ENCODE measurements at regions not wholly inside any gene's neighbourhood (a gene's known extent, or its start where the extent isn't known, plus 50 kb on each side); places are given as distances from the start of the nearest gene placed in this dataset.
"Not testable (repeated sequence)": the region's sequence is repeated elsewhere in the genome, so short reads cannot be mapped to it uniquely, and the experiment has no call there.

DNA sequence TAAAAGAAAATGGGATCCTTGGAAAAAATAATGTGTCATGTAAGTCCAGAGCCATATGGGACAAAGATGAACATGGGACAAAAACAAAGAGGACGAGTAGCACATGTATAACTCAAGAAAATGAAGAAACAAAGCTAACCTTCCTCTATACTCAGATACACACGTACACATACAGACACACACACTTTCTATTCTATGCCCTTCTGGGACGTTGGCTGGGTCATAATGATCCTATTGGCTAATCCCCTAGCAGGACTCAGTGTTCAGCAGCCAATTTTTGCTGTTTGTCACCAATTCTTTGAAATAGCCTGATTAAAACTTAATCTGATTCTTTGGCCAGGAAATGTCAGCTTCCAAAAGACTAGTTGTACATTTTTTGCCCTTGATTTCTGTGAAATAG lies 189.4 kb upstream of the FOXG1 start:
- no peak for DNase-seq

DNA sequence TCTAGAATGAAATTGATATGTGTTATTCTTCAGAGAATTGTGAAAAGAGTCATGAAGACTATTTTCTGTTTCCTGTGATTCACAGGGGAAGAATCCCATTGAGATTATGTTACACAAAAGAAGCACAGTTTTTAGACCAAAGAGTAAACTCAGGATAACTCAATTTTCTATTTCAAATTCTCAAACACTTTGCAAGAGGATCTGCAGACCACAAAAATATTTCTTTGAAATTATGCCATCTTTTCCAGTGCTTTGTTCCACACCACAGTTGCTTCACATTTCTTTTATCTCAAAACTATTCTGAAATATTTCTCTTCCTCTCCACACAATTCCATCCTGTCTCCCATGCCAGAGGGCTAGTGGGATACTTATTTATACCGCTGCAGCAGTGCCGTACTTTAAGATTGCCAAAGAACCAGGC lies 188.9 kb upstream of the FOXG1 start:
- DNase-seq: no peak

DNA sequence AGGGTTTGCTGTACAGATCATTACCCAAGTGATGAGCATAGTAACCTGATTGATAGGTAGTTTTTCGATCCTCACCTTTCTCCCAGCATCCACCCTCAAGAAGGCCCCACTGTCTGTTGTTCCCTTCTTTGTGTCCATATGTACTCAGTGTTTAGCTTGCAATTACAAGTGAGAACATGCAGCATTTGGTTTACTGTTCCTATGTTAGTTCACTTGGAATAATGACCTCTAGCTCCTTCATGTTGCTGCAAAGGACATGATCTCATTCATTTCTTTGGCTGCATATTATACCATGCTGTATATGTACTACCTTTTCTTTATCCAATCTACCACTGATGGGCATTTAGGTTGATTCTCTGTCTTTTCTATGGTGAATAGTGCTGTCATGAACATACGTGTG lies 181.6 kb upstream of the FOXG1 start:
- DNase-seq: no peak

DNA sequence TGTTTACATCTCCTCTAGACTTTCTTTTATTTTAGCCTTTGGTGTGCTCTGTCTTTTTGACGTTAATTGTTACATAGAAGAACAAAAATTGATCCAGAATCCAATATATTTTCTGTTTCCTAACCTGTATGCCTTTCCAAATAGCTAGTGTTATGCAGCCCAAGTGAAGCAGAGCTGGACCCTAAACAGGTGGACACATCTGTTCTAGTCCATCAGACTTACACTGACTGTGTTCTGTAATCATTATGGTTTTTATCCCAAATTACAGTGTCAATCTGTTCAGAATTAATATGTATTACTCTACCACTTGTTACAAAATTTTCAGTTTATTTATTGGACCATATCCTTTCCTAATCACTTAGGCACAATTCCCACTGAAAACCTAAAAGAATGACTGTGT lies 176.8 kb upstream of the FOXG1 start:
- no peak for DNase-seq

DNA sequence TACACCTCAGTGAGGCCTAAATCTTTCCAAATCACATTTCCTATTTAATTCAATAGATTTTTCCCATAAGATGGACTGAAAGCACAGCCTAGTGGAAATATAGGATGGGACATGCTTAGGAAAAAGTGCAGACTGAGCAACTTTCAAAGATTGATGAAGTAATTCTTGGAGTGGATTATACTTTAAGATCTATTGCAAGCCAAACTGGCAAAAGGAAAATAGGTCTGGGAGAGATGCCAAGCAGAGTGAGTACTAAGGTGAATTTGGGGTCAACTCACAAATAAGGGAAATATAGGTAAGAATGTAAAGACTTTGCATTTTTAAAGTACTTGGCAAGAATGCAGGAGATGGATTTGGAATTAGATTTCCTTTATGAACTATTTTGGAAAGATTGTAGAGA lies 170.2 kb upstream of the FOXG1 start:
- DNase-seq: no peak

DNA sequence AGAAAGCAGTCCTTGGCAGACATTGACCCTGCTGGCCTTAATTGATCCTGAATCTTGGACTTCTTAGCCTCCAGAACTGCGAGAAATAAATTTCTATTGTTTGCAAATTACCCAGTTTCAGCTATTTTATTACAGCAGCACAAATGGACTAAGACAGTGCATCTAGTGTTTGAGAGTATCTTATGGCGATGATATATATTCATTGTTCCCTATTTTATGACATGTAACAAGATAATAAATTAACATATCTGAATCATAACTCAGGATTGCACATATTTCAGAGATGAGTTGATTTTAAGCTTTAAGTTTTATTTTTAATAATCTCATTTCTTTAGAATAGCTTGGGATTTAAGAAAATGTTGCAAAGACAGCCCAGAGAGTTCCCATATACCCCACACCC lies 167.4 kb upstream of the FOXG1 start:
- no peak for DNase-seq

DNA sequence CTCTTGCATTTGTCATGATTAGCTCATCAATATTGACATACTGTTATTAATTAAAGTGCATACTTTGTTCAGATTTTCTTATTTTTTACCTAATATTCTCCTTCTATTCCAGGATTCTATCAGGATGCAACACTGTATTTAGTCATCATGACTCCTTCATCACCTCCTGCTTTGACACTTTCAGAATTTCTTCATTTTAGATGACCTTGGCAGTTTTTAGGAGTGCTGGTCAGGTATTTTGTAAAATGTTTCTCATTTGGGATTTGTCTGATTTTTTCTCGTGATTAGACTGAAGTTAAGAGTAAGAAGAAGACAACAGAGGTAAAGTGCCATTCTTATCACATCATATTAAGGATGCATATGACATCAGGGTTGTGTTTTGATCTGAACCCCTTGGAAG lies 167.0 kb upstream of the FOXG1 start:
- no peak for DNase-seq

DNA sequence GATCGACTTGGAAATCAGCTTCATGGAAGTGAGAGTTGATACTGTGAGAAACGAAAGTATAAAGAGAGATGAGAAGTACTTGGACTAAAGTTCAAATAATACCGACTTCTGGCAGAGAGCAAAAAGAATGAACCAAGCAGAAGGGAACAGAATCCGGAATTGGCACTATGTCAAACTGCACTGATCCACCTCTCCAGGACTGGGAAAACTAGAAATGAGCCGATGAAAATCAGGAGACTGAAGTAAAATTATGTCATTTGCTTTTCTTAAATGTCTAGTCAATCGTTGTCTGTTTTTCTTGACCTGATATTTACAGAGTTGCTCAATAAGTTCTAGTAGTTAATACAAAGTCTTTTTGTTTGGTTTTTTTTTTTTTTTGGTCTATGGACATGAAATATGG lies 163.0 kb upstream of the FOXG1 start:
- no peak for DNase-seq

DNA sequence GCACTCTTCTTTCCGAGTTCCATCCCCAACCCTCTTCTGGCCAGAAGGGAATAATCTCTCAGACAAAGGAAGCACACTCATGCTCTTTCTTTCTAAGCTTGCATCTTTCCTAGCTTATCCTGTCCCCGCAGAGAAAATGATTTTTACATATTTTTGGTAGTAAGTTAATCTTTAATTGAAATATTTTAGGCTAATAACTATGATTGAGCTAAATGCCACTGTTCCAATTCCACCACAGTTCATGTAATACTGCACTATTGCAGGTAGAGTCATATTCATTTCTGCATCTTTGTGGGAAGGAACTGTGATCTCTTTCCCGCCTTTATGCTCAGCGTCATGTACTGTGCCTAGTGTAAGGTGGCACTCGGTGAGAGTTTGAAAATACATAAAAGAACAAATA lies 158.9 kb upstream of the FOXG1 start:
- no peak for DNase-seq

DNA sequence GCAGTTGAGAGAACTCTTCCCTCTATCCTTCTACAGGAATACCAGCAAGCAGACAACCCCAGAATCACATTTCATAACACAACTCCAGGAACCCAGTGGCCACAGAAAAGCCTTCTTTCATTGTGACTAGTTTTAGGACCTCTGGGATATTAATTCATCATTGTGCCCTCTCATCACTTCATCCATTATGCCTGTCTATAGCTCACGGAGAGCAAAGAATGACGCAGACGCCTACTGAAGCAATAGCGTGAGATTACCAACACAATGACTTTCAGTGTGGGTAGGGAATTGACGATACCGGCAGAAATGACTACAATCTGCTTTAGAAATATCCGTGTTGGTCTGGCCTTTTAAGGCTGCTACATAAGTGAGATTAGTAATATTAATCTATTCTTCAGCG lies 158.1 kb upstream of the FOXG1 start:
- no peak for DNase-seq

DNA sequence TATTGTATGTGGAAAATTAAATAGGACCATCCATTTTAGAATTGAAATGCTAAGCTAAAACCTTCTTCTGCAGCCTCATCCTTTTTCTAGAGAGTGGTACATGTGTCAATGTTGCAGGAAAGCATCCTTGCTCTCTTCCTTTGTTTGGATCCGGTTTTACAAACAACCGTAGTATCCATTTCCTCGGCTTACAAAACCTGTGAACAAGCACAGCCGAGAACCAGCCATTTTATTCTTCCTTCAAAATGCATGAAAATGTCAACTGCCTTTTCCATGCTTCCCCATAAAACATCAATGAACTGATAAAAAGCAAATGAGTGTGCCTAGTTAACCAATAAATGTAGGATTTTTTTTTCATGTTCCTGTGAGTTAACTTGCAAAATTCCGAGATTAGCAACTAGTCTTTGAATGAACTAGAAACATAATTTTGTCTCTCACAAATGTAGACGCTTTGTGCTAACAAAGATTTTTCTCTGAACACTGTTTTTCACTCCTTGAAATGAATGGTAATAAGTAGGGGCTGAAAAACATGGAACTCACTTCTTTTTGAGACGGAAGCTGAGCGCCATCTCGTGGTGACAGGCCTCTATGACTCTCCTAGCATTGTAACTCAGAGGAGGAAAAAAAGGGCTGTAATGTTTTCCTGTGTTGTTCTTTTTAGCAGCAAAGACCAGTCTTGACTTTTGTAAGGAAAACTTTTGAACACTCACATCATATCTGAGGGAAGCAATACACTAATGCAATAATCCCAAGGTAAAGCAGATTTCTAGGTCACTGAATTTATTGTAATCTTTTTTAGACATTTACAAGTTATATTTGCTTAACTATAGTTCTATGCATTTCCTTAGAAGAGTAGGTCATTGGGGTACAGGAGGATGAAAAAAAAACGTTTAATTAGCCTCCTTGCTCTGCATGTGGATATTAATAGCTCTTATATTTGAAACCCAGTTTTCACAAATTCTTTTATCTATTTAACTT lies 157.4 kb upstream of the FOXG1 start:
- DNase-seq: no peak

DNA sequence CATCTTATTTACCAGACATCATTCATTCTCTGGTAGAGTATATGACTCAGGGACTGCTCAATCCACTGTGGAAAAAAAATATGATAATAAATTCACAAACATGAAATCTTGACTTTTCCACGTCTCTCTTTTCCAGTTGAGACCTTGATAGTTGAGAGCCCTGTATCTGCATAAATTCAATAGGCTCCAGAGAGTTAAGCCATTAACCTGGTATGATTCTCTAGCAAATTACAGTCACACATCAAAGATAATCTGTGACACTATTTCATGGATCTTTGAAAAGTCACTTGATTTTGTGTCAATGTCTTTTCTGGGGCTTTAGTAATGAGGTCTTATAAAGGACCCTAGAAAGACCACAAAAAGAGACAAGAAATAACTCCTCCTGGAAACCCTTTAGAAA lies 154.2 kb upstream of the FOXG1 start:
- no peak for DNase-seq

DNA sequence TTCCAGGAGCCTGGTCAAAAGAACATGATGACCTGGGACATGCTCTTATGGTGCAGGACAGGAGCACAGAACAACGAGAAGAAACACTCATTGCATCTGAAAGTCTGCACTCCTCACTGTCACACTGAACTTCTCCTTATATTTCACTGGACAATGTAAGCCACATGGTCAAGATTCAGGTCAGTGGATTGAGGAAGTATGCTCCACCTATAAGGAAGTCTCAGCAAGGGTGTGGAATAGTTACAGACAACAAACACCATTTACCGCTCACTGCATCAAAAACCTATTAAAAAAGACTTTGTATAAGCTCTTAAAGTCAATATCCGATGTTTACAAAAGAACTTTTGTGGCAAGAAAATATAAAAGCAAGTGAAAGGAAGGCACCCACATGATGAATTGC lies 153.1 kb upstream of the FOXG1 start:
- DNase-seq: no peak

DNA sequence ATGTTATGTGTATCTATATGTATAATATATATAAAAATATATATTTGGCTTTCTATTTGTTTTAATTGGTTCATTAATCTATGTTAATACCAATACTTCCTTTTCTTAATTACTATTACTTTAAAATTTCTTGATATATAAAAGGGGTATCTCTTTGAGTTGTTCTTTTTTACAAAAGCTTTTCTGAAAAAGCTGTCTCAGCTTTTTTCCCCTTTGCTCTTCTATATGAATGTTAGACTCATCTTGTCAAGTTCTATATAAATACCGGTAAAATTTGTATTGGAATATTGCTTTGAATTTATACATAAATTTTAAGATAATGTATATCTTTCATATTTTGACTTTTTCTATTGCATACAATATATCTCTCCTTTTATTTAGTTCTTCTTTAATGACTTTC lies 139.8 kb upstream of the FOXG1 start:
- no peak for DNase-seq

DNA sequence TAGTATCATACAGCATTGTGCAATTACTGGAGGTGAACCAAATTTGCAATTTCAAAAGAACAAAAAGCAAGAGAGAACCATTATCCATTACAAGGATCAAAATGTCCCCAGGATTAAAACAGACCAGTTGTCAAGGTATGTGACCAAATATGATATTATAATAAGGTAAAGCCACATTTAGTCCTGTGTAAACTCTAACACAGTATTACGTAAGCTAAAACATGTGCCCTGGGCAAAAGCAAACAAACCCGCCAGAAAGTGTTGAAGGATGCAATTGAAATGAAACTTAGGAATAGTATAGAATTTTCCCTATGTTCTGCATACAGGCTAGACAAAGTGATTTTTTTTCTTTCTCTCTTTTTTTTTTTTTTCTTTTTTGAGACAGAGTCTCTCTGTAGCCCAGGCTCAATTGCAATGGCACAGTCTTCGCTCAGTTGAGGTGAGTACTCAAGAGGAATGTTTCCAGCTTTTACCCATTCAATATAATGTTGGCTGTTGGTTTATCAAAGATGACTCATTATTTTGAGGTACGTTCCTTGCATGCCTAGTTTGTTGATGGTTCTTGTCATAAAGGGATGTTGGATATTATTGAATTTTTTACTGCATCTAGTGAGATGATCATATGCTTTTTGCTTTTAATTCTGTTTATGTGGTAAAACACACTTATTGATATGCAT lies 137.1 kb upstream of the FOXG1 start:
- no peak for DNase-seq

DNA sequence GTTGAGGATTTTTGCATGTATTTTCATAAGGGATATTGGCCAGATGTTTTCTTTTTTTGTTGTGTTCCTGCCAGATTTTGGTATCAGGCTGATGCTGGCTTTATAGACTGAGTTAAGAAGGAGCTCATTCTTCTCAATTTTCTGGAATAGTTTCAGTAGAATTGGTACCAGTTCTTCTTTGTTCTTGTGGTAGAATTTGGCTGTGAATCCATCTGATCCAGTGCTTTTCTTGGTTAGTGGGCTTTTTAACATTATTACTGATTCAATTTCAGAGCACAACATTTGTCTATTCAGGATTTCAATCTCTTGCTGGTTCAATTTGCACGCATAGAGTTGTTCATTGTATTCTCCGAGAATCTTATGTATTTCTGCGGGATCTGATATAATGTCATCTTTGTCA lies 136.5 kb upstream of the FOXG1 start:
- DNase-seq: no peak

DNA sequence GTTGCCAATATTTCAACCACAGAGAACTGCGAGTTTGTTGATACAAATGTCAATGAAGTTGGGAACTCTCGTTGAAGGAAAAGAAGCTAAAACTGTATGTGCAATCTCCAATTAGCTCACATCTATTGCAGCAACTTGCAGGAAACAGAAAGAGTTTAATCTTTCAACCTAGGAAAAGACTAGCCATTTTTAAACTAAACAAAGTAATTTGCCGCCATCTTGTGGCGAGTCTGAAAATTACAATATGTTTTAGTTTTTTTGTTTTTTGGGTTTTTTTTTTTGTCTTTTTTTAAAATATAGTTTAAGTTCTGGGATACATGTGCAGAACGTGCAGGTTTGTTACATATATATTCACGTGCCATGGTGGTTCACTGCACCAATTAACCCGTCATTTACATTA lies 131.2 kb upstream of the FOXG1 start:
- DNase-seq: no peak

DNA sequence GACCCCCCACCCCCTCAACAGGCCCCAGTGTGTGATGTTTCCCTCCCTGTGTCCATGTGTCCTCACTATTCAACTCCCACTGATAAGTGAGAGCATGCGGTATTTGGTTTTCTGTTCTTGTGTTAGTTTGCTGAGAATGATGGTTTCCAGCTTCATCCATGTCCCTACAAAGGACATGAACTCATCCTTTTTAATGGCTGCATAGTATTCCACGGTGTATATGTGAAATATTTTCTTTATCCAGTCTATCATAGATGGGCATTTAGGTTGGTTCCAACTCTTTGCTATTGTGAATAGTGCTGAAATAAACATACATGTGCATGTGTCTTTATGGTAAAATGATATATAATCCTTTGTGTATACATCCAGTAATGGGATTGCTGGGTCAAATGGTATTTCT lies 130.8 kb upstream of the FOXG1 start:
- DNase-seq: not testable (repeated sequence)

DNA sequence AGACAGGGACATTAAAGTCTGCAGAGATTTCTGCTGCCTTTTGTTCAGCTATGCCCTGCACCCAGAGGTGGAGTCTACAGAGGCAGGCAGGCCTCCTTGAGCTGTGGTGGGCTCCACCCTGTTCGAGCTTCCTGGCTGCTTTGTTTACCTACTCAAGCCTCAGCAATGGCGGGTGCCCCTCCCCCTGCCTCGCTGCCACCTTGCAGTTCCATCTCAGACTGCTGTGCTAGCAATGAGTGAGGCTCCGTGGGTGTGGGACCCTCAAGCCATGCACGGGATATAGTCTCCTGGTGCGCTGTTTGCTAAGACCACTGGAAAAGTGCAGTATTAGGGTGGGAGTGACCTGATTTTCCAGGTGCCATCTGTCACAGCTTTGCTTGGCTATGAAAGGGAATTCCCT lies 125.4 kb upstream of the FOXG1 start:
- not testable (repeated sequence) for DNase-seq

DNA sequence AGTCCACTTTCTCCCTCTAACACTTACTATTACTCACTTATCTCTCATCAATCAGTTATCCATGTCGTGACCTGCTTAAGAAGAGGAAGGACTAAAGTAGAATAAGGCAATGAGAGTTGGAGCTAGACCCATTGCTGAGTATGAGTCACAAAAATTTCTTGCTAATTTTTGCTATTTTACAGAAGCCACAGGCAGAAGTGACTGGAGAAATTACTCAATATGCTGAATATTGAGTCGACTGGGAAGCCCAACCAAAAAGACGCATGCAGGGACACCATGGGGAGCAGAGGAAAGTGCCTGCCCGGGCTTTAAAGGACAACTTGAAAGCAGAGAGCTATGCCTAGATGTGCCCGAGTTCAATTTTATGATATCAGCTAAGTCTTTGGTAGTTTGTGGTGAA lies 115.4 kb upstream of the FOXG1 start:
- DNase-seq: no peak

DNA sequence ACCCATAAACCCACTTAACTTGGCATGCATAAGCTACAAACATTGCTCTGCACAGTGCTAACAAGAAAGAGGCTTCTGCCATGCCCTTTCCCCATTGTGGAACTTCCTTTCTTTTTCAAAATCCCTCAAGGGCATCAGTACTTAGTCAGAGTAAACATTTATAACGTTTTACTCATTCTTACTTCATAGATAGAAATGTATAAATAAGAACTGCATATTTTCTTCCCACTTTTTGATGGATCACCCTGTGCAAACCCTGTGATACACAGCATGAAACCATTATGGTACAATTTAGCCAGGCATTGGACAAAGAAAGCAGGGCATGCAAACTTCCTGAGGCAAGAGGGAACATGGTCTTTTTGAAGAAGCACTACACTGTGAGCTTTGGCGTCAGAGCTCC lies 113.8 kb upstream of the FOXG1 start:
- no peak for DNase-seq

DNA sequence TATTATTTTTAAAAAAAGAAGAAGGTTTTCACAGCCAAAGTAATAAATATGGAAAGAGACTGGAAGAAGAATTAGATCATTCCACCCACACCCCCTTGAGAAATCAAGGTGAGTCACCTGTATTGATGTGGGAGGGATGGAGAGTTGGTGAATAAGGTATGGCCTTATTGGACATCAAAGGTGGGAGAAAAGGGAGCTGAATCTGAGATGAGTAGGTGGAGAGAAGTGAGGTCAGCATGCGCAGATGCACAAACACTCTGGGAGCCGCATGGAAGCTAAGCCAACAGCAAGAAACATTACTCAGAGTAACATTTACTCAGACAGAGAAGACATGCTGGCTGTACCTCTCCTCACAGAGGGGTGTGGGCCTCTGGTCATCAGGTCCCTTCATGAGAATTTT lies 113.1 kb upstream of the FOXG1 start:
- DNase-seq: no peak

DNA sequence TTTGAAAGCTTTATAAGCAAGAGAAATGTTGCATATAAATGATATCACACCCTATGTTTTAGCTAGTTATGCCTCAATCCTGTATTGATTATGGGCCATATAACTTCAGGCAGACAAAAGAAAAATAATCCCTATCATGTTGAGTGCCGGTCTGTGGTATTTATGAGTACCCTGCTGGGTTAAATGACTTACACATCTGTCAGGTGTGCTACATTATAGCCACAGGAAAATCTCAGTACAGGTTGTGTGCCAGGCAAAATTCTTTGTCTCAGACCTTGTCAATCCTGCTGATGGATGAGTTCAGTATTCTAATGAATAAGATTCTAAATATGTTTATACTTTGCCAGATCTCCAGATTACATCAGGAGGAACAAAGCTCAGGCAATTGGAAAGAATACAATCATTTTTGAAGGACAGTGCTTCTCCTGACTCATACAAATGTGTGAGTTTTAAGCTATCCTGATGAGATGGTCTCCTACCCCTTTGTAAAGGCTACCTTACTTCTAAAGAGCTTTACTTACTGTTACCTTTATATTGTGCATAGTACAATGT lies 109.8 kb upstream of the FOXG1 start:
- no peak for DNase-seq

DNA sequence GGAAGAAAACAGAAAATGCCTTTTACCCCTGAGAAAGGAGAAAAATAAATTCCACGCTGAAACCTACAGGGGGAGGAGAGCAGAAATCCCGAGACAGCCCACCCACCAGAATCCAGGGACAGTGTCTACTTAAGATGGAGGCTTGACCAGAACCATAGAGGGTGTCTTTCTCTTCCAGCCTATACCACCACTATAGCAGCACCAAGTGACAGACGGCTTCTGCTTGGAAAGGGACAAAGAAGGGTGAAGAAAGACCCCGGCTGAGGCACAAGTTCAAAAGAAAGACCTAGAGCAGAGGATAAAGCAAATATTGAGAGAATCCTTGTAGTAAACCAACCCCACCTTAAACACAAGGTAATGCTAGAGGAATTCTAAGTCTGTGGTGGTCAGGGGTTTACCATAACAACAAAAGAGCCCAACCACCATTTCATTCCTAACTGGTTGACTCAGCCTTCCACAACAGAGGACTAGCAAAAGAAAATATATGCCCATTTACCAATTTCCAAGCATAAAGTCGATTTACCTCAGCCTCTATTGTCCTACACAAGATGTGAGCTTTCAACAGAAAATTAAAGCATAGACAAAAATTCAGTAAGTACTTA lies 105.3 kb upstream of the FOXG1 start:
- no peak for DNase-seq
